Caki2 (cell line): ENCODE measurements at regions not wholly inside any gene's neighbourhood (a gene's known extent, or its start where the extent isn't known, plus 50 kb on each side); places are given as distances from the start of the nearest gene placed in this dataset.
"Not testable (repeated sequence)": the region's sequence is repeated elsewhere in the genome, so short reads cannot be mapped to it uniquely, and the experiment has no call there.

Experiments used
- DNase-seq: peaks from one replicate; pipeline ENCODE4 v3.0.0-alpha.2; 2015; ENCODE audit warnings: low read depth
- in situ Hi-C: cut with HindIII; loops from 2 replicates; pipeline ENCODE4 v1.10.0; 2016; ENCODE audit warnings: low sequenced_read_pairs, low pct_unique_long_range_greater_than_20kb, mixed read lengths

DNA sequence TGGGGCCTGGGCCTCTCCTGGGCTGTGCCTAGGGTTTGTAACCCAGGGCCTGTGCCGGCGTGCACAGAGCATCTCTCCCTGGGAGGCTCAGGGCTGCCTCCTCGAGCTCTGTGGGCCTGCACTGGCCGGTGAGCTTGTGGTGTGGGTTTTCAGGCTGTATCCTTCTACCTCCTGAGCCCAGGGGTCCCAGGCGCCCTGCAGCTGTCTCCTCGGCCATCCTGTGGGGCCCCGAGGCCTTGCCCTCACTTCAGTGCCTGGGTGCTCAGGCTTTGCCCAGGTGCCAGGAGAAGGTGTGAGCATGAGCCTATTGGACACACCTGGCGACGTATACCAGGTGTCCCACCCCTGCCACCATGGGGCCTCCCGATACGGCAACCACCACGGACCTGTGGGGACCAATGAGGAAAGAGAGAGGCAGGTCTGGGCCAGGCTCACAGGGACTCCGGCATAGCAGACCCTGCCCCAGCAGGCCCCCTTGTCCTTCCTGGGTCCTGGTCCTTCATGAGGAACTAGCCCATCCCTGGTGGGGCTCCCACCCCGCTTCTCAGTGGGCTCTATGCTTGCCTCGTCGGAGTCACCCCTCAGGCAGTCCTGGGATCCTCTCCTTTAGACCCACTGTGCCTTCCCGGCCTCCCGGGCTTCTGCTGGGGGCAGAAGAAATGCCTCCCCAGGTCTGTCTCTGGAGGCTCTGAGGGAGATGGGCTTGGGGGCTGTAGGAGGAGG is 400.2 kb downstream of the TMEM121 start:
- in situ Hi-C loops = no loop called here
- no peak for DNase-seq

DNA sequence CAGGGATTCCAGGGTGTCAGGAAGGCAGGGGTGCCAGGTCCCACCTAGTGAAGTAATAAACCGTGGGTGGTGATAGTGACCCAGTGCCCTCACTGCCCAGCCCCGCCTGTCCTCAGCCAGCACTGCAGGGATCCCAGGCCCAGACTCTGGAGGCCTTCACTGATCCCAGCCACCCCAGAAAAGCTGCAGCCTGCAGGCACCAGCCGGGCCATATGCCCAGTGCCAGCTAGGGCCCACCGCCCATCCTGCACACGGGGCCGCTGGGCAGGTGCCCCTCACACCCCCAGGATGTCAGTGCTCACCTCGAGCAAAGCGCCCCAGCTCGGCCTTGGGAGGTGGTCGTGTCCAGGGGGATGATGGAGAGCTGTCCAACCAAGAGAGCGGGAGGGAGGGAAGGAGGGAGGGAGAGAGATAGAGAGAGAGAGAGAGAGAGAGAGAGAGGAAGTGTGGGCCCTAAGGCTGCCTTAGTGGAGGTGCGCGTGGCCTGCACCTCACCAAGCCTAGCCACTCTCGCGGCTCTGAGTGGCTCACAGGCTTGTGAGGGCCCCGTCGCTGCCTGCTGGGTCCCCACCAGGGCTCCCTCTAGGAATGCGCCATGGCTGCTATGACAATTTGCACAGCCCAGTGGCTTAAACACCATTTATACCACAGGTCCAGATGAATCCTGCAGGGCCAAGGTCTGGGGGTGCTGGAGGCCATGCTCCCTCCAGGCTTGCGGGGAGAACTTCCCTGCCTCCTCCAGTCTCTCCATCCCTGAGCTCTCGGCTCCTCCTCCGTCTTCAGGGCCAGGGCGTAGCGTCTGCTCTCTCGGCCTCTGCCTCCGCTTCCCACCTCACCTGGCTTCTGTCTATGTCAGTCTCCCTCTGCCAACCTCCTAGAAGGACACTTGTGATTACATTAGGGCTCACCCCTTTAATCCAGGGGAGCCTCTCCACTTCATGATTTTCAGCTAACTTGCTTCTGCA is 401.0 kb downstream of the TMEM121 start:
- in situ Hi-C loops = no loop called here
- DNase-seq = no peak

DNA sequence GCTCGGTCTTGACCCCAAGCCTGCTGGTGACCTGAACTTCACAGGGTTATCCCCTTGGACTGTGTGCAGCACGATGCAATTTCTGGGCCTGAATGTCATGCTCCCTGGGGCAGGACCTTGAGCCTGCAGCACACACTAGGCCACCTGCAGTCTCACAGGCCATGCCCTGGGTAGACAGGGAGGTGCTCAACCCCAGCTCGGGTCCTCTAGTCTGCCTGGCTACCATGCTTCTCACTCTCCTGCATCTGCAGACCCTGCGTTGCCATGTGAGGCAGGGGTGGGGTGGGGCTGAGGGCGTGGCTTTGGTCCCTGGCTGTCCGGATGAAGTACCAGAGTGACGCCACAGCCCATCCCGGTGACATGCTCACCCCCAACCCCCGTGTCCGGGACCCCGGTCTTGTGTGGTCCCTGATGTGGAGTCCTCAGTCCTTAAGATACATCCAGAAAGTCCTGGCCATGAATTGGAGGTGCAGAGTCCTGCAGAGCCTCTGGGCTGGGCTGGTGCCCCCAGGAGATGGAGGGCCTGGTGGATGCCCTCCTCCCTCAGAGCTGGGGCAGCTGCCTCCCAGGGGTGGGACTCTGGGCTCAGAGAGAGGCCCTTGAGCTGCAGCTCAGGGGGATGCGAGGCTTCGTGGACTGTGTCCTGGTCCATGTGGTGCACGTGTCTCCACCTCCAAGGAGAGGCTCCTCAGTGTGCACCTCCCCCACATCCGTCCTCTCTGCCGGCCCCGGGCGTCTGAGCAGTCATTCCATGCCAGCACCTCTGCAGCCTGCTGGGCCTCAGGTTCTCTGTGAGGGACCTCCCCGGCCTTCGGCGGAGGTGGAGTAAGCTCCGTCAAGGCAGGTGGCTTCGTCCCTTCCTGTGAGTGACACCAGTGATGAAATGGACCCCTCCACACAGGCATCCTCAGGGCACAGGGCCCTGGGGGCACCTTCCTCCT is 402.1 kb downstream of the TMEM121 start:
- DNase-seq, in situ Hi-C loops: not testable (repeated sequence)

DNA sequence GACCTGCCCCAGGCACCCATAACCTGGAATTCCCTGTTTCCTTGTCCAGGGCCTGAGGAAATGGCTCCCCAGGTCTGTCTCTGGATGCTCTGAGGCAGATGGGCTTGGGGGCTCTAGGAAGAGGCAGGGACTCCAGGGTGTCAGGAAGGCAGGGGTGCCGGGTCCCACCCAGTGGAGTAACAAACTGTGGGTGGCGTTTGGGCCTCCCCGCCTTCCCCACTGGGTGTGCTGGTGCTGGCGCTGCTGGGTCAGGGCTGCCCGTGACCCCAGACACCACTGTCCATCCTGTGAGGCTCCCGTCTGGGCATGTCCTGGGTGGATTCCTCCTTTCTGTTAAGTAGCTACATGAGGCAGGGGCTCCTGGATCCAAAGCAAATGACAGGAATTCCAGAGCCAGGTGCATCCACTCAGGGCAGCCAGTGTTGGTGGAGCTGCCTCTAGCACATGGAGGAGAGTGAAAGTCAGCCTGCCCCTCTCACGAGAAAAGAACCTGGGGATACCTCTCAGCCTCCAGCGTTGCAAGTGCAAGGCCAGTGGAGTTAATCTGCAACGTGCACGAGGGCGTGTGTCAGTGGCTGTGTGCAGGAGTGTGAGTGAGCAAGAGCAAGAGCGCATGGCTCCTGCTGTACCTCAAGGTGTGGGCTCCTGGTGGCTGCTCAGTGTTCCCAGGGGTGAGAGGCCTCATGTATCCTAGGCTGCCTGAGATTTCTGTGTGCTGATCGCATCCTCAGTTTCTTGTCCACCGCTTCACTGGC is 403.1 kb downstream of the TMEM121 start:
- no peak for DNase-seq
- in situ Hi-C loops = no loop called here

DNA sequence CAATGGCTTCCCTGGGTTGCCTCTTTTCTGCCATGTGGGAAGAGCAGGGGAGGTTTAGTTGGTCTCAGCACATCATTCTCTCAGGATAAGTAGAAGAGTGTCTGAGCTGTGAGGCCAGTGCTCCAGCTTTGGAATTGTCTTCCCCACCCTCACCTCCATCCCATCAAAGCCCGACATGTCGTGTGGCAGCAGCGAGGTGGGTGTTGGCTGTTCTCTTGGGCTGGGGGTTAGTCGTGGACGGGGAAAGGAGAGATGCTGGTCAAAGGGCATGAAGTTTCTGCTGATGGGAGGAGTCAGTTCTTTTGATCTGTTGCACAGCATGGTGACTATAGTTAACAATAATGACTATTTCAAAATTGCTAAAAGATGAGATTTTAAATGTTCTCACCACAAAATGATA is 404.2 kb downstream of the TMEM121 start:
- no peak for DNase-seq
- in situ Hi-C loops = no loop called here

DNA sequence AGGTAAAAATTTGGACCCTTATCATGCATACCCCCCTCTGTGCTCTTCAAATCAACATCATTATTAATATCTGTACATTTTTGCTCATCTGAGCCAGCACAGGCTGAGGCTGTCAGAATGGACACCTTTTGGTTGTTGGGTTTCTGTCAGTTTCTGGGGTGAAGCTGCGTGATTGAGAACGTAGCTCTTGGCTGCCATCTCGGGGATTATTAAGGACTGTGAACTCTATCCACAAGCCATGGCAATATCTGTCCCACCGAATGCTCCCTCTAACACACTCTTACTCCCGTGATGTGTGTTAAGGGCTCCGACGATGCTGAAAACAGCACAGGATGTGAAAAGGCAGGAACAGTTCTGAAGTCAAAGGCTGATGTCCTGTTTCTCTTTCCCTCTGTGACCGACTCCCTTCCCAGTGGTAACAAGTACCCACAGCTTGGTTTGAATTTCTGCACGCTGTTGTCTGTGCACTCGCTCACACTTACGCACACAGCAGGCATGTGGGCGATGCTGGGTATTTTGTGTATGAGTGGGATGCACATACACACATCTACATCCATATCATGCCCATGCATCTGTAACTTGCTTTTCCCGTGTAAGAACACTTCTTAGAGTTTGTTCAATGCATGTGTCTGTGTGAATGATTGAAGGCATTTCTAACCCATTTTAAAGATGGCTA is 405.6 kb downstream of the TMEM121 start:
- DNase-seq = no peak

DNA sequence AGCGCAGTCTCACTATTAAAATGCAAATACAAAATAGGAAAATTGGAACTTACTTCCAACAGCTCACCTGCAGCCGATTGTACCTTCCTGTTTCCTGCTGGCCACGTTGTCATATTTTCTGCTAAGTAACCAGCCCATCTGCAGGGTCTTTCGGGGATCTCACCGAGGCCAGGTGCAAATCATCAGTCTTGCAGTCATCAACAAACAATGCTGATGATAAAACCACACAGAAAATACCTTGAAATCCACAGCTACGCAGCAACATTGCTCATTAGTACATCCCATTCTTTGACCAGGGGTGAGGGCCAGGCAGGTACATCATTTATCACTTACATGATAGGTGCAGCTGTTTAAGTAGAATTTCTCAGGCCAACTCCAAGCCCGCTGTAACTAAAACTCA is 406.9 kb downstream of the TMEM121 start:
- in situ Hi-C loops = no loop called here
- no peak for DNase-seq

More for the DNA sequence above, 405.6 kb downstream of the TMEM121 start:
- in situ Hi-C loops = no loop called here

DNA sequence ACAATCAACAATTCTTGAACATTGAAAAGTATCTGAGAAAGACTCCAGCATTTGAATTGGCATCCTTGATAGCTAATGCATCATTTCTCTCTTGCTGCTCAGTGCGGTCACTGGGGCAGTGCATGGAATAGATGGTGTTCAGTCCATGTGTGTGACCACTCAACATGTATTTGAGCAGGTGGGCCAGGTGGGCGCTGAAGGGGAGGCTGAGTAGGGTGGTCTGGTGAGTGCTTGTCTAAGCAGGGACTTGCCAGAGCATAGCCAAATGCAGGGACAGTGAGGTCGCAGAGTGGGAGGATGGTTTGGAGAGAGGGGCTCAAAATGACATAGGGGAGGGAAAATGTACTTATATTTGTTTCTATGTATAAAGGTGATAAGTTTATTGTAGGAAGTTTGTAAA is 409.0 kb downstream of the TMEM121 start:
- in situ Hi-C loops = no loop called here
- DNase-seq = no peak

DNA sequence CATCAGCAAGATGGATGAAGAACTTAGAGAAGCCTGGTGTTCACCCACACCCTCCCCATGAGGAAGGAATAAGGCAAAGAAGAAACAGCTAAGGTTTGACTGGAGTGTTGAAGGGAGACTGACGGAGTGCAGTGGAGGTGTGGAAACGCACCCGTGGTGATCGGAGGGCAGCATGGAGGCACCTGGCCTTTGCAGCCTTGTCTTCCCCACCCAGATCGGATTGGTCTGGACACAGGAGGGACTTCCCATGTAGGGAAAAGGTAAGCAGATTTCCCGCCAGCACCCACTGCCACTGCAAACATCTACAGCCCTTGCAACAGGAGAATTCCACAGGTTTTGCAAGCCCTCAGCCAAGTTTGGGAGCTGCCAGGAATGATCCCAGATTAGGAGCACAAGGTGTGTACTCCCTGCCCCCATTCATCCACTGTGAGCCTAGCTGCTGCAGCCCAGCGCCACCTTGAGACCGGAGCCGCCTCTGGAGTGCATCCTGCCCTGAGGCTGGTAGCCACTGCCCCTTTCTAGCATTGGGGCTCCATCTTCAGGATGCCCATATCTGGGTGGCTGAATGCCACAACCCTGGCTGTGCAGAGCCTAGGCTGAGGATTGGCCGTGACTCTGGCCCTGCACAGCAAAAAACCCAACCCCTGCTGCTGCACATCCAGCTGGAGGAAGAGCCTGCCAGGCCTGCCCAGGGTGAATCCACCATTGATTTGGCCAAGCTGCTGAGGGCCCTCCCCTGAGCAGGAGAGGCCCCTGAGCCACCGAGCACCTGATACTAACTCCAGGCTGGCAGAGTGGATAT is 411.1 kb downstream of the TMEM121 start:
- in situ Hi-C loops = no loop called here
- no peak for DNase-seq

DNA sequence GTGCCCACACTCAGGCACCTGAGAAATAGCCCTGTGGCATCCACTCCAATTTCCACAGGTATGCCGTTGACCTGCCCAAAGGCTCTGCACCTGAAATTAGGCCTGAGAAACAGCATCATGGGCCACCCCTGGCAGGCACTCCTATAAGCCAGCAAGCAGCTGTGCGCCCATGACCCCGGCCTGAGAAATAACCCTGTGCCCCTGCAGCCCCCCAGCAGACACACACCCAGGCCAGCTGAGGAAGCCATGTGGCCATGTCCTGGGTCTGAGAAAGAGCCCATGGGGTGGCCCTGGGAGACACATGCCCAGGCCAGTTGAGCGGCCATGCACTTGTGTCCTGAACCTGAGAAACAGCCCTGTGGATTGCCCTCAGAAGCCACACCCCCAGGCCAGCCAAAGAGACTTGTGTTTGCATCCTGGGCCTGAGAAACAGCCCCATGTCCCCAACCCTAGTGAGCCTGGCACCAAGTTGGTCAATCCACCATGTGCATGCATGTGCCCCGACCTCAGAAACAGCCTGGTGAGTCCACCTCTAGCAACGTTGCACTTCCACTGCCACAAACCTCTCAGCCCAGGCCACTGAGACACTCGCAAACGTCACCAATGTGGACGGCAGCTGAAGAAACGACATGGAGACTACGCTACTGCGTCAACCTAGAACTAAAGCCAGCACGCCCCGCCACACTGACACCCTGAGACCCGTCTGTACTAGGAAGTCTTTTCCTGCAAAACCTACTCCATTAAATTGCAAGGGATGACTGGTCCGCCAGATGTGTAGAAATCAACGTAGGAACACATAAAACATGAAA is 411.9 kb downstream of the TMEM121 start:
- no peak for DNase-seq
- in situ Hi-C loops = no loop called here

DNA sequence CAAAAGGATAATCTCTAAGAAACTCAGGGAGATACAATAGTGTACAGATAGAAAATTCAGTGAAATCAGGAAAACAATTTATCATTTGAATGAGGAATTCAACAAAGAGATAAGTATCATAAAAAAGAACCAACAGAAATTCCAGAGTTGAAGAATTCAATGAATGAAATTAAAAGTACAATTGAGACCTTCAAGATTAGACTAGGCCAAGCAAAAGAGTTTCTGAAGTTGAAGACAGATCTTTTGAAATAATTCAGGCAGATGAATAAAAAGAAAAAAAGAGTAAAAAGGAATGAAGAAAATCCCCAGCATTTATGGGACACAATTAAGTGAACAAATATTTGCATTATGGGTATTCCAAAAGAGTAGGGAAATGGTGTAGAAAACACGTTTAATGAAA is 412.6 kb downstream of the TMEM121 start:
- in situ Hi-C loops = no loop called here
- no peak for DNase-seq

DNA sequence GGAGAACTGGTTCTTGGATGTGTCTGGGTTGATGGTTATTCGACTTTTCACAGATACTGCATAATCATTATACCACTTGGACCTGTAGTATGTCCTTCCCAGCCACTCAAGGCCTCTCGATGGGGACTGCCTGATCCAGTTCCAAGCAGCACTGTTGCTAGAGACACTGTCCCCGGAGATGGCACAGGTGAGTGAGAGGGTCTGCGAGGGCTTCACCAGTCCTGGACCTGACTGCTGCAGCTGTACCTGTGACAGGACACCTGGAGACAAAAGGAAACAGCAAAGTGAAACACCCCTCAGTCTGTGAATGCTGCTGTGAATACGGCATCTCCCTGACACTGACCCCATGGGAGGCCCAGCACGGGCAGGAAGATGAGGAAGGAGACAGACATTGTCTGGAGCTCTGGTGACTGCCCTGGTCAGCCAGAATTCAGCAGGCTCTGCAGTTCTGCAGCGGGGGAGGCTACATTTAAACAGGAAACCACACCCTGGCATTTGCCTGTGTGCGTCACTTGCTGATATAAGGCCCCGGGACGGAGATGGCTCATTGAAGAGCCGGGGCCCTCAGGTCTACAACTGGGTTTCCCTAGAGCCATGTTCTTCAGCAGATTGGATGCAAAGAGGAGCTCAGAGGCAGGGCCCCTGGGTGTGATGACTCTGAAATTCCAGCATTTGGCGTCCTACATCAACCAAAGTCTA is 413.6 kb downstream of the TMEM121 start:
- in situ Hi-C loops = no loop called here
- DNase-seq = no peak

DNA sequence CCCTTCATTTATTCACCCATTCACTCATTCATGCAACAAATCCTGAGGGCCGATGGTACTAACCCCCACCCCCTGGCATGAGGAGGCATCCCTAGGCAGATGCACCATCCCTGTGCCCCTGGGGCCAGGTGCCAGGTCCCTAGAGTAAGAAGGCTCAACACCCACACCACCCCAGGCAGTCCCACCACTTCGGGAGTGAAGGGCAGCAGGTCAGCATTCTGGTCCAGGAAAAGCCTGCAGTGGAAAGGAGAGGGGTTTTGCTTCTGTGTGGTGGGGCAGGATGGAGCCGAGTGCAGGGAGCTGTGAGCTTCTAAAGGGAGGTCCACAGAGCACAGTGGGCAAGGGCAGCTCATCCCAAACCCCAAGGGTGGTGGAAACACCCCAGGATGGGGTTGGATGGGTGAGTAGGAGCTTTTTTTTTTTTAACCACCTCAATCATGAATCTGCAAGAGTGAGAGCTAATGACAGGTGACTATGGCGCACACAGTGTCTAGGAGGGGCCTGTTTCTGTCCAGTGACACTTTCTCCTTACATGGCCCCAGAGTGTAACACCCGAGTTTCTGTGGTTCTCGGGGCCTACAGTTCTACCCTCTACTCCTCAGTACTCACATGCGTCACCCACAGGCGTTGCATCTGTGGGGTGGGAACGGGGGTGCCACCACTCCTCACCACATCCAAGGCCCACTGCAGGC is 414.3 kb downstream of the TMEM121 start:
- no peak for DNase-seq
- in situ Hi-C loops = no loop called here

DNA sequence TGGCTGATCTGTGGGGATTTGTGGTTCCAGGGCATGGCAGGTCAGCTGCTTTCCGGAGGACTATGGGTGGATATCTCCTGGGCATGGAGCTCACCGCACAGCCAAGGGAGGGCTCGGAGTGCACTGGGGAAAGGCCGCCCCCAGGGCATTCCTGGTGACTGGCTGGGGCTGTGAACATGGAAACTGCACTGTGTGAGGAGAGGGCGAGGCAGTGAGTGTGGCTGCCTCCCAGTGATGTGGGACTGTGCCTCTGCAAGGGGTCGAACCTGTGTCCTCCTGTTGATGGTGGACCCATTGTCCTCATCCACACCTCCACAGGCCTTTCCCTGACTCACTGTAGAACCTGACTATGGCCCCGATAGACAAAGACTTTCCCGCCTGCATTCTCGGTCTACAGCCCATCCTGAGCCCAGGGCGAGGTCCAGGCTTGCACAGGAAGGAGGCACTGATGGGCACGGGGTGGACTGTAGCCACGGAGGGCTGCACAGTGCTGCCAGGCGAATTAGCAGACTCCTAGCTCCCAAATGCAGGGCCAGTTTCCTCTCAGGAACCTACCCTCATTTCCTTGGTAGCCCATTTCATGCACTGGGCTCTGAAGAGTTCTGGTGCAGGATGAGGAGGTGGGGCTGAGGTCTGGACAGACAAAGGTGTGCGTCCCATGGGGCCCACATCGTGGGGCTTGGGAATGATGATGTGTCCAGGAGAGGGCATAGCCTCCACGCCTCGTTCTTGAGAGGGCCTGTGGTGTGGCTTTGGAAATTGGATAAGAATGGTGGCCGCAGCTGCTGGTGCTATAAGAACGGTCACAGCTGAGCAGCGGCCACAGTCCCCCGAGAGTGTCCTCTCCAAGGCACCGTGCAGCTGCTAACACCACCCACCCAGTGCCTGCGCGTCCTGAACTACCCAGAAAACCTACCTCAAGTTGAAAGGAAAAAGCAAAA is 415.1 kb downstream of the TMEM121 start:
- in situ Hi-C loops = no loop called here
- no peak for DNase-seq
